ENCODE measurements at regions not wholly inside any gene's neighbourhood (a gene's known extent, or its start where the extent isn't known, plus 50 kb on each side); places are given as distances from the start of the nearest gene placed in this dataset.

GRCh38 chr10:108465871-108466641 is 1301.5 kb upstream of the SORCS1 start:
- TF ChIP-seq CTCF (IDR thresholded peaks at IDR 0.05 in 2 of 3, conservative IDR thresholded peaks at IDR 0.05 in 1 of 3; ENCODE audit: borderline replicate concordance in 1 of 3, insufficient read depth in 1 of 3, low read depth in 2 of 3, low read length in 2 of 3), result no peak
- TF ChIP-seq SP1 (IDR thresholded peaks at IDR 0.05; ENCODE audit: low read depth), result no peak
- TF ChIP-seq EZH2phosphoT487 (IDR thresholded peaks at IDR 0.05; ENCODE audit: borderline replicate concordance), result no peak
- no peak for TF ChIP-seq POLR2A (IDR thresholded peaks at IDR 0.05; ENCODE audit: borderline replicate concordance, extremely low read depth, insufficient read depth, insufficient read length)
- no peak for TF ChIP-seq EZH2 (IDR thresholded peaks at IDR 0.05)
- TF ChIP-seq POLR2AphosphoS5 (IDR thresholded peaks at IDR 0.05; ENCODE audit: low read depth, low read length), result no peak
- no peak for TF ChIP-seq ELF1 (IDR thresholded peaks at IDR 0.05; ENCODE audit: borderline replicate concordance, low read depth)
- TF ChIP-seq EGR1 (IDR thresholded peaks at IDR 0.05; ENCODE audit: low read depth), result no peak

All from HCT116 (cell line).